ENCODE measurements at regions not wholly inside any gene's neighbourhood (a gene's known extent, or its start where the extent isn't known, plus 50 kb on each side); places are given as distances from the start of the nearest gene placed in this dataset.
"Not testable (repeated sequence)": the region's sequence is repeated elsewhere in the genome, so short reads cannot be mapped to it uniquely, and the experiment has no call there.

- DNase-seq, result no peak
These were observed 87.3 kb upstream of the NAMPT start for GRCh38 chr7:106372126-106372525.

- no peak for DNase-seq
These were observed 86.8 kb upstream of the NAMPT start for GRCh38 chr7:106371629-106372028.

- no peak for DNase-seq
These were observed 85.8 kb upstream of the NAMPT start for GRCh38 chr7:106370542-106370941.

- DNase-seq, result no peak
These were observed 85.0 kb upstream of the NAMPT start for GRCh38 chr7:106369816-106370215.

- DNase-seq, result no peak
These were observed 84.6 kb upstream of the NAMPT start for GRCh38 chr7:106369352-106369751.

GRCh38 chr7:106367664-106368063 is 82.9 kb upstream of the NAMPT start:
- no peak for DNase-seq

- no peak for DNase-seq
These were observed 82.2 kb upstream of the NAMPT start for GRCh38 chr7:106367018-106367420.

GRCh38 chr7:106365252-106366005 is 80.6 kb upstream of the NAMPT start:
- DNase-seq, result no peak

- DNase-seq, result not testable (repeated sequence)
These were observed 77.7 kb upstream of the NAMPT start for GRCh38 chr7:106362507-106362906.

- no peak for DNase-seq
These were observed 73.4 kb upstream of the NAMPT start for GRCh38 chr7:106358103-106358663.

- DNase-seq, result no peak
These were observed 72.9 kb upstream of the NAMPT start for GRCh38 chr7:106357675-106358074.

GRCh38 chr7:106354822-106355221 is 70.0 kb upstream of the NAMPT start:
- DNase-seq, result no peak

GRCh38 chr7:106353944-106354343 is 69.2 kb upstream of the NAMPT start:
- DNase-seq, result no peak

GRCh38 chr7:106348231-106348630 is 63.4 kb upstream of the NAMPT start:
- no peak for DNase-seq

GRCh38 chr7:106347229-106347833 is 62.5 kb upstream of the NAMPT start:
- DNase-seq, result no peak

GRCh38 chr7:106346678-106347217 is 62.0 kb upstream of the NAMPT start:
- DNase-seq, result no peak

GRCh38 chr7:106346167-106346677 is 61.4 kb upstream of the NAMPT start:
- no peak for DNase-seq

GRCh38 chr7:106345421-106346166 is 60.8 kb upstream of the NAMPT start:
- no peak for DNase-seq

GRCh38 chr7:106344861-106345260 is 60.1 kb upstream of the NAMPT start:
- no peak for DNase-seq

- DNase-seq, result no peak
These were observed 59.4 kb upstream of the NAMPT start for GRCh38 chr7:106344211-106344610.

- DNase-seq, result not testable (repeated sequence)
These were observed 57.3 kb upstream of the NAMPT start for GRCh38 chr7:106342049-106342448.

- not testable (repeated sequence) for DNase-seq
These were observed 55.4 kb upstream of the NAMPT start for GRCh38 chr7:106340247-106340596.
